ENCODE measurements at regions not wholly inside any gene's neighbourhood (a gene's known extent, or its start where the extent isn't known, plus 50 kb on each side); places are given as distances from the start of the nearest gene placed in this dataset.
"Not testable (repeated sequence)": the region's sequence is repeated elsewhere in the genome, so short reads cannot be mapped to it uniquely, and the experiment has no call there.

DNA sequence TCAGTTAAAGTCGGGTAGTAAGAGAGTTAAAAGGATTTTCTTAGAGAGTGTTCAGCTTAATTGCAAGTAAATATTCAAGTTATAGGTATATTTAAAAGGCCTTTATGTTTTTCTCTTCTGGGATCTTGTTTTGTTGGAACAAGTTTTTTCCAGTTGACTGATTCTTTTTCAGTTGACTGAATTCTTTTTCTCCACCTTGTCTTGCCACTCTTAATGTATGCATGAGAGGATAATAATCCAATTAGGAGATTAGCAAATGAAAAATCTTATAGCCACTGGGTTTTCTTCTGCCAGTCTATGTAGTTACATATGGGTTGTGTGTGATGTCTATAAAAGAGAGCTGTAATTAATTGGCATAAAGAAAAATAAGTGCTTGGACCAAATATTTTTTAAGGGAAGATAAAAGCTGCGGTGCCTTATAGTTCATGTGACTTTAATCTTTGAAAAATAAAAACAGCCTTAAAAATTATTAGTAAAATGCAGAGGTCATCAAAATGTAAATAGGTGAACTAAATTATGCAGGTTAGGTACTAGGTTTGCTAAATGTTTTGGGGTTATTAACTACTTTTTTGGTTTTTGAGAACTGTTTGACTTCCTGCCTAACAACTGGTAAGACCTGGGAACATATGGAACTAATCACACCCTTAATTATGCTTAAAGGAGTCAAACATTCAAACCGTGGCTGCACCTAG, 367.2 kb downstream of the HTR1B start:
- TF ChIP-seq, protein P1, sequence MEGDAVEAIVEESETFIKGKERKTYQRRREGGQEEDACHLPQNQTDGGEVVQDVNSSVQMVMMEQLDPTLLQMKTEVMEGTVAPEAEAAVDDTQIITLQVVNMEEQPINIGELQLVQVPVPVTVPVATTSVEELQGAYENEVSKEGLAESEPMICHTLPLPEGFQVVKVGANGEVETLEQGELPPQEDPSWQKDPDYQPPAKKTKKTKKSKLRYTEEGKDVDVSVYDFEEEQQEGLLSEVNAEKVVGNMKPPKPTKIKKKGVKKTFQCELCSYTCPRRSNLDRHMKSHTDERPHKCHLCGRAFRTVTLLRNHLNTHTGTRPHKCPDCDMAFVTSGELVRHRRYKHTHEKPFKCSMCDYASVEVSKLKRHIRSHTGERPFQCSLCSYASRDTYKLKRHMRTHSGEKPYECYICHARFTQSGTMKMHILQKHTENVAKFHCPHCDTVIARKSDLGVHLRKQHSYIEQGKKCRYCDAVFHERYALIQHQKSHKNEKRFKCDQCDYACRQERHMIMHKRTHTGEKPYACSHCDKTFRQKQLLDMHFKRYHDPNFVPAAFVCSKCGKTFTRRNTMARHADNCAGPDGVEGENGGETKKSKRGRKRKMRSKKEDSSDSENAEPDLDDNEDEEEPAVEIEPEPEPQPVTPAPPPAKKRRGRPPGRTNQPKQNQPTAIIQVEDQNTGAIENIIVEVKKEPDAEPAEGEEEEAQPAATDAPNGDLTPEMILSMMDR (IDR thresholded peaks at IDR 0.05; ENCODE audit: insufficient read depth, low read length, poor library complexity, severe bottlenecking), result no peak

DNA sequence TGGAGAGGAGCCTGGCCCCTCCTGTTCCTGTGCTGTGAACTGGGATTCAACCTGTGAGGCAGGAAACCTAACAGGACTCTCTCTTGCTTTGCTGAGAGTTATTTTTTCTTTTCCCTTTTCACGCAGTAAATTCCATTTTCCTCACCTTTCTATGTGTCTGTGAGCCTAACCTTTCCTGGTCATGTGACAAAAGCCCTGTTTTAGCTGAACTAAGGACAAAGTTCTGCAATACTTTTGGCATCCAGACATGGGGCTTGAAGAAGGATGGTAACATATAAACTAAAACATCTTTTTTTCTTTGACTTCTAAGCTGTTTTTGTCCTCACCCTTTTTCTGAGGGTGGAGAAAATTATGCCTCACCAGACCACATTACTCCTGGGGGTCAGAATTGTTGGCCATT, 368.5 kb downstream of the HTR1B start:
- H3K27me3 ChIP-seq (replicated peaks; ENCODE audit: control insufficient read depth, insufficient read depth, low read length), result no peaks in the 10 kb centered on the region
- H3K36me3 ChIP-seq (ENCODE audit: control insufficient read depth, insufficient read depth, low read length), result no peaks in the 10 kb centered on the region
- TF ChIP-seq, protein P1 (IDR thresholded peaks at IDR 0.05; ENCODE audit: insufficient read depth, low read length, poor library complexity, severe bottlenecking), result no peak
- no peak for DNase-seq (ENCODE audit: extremely low read depth, insufficient read length)
- no peak overlapping the region for H3K4me3 ChIP-seq (replicated peaks; ENCODE audit: low read depth, low read length)

More for the DNA sequence above, 367.2 kb downstream of the HTR1B start:
- no peak for DNase-seq (ENCODE audit: extremely low read depth, insufficient read length)
- Histone ChIP-seq H3K4me3 (replicated peaks; ENCODE audit: low read depth, low read length) (no peak overlapping the region), H3K27me3 (replicated peaks; ENCODE audit: control insufficient read depth, insufficient read depth, low read length) (no peaks in the 10 kb centered on the region), H3K36me3 (ENCODE audit: control insufficient read depth, insufficient read depth, low read length) (no peaks in the 10 kb centered on the region)

DNA sequence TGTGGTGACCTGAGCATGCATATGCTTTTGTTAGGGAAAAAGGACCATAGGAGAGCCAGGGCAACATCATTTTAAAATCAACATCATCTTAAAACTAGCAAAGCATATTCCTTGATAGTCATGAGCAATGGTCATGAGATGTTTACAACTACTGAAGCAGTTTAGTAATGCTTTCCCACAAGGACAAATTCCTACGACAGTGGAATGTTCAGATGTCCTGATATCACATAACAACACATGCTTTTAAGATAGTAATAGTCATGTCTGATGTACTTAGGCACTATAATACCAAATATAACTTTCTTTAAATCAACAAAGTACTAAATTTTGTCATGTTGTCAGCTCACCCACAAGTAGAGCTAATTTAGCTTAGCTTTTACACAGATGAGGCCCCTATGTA, 370.3 kb downstream of the HTR1B start:
- DNase-seq (ENCODE audit: extremely low read depth, insufficient read length), result no peak
- TF ChIP-seq, protein P1 (IDR thresholded peaks at IDR 0.05; ENCODE audit: insufficient read depth, low read length, poor library complexity, severe bottlenecking), result no peak
- H3K4me3 ChIP-seq (replicated peaks; ENCODE audit: low read depth, low read length), result no peak overlapping the region
- no peaks in the 10 kb centered on the region for H3K27me3 ChIP-seq (replicated peaks; ENCODE audit: control insufficient read depth, insufficient read depth, low read length)
- H3K36me3 ChIP-seq (ENCODE audit: control insufficient read depth, insufficient read depth, low read length), result no peaks in the 10 kb centered on the region

DNA sequence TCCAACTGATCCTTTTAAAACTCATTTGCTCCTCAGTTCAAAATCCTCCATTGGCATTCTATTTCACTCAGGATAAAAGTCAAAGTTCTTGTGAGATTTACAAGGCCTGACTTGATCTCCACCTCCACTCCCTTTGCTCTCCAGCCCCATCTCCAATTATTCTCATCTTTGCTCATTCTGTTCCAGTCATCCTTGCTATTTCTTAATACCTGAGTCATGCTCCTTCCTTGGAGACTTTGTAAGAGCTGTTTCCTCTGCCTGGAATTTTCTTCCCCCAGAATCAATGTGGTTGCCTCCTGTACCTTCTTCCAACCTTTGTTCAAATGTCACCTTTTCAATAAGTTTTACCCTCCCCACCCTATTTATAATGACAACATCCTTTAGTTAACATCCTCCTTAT, 373.5 kb downstream of the HTR1B start:
- Histone ChIP-seq H3K27me3 (replicated peaks; ENCODE audit: control insufficient read depth, insufficient read depth, low read length) (no peaks in the 10 kb centered on the region), H3K4me3 (replicated peaks; ENCODE audit: low read depth, low read length) (no peak overlapping the region), H3K36me3 (ENCODE audit: control insufficient read depth, insufficient read depth, low read length) (no peaks in the 10 kb centered on the region)
- TF ChIP-seq, protein P1 (IDR thresholded peaks at IDR 0.05; ENCODE audit: insufficient read depth, low read length, poor library complexity, severe bottlenecking), result no peak
- no peak for DNase-seq (ENCODE audit: extremely low read depth, insufficient read length)

DNA sequence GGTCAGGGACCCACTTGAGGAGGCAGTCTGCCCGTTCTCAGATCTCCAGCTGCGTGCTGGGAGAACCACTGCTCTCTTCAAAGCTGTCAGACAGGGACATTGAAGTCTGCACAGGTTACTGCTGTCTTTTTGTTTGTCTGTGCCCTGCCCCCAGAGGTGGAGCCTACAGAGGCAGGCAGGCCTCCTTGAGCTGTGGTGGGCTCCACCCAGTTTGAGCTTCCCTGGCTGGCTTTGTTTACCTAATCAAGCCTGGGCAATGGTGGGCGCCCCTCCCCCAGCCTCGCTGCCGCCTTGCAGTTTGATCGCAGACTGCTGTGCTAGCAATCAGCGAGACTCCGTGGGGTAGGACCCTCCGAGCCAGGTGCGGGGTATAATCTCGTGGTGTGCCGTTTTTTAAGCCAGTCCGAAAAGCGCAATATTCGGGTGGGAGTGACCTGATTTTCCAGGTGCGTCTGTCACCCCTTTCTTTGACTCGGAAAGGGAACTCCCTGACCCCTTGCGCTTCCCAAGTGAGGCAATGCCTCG, 375.4 kb downstream of the HTR1B start:
- H3K27me3 ChIP-seq (replicated peaks; ENCODE audit: control insufficient read depth, insufficient read depth, low read length); H3K4me3 ChIP-seq (replicated peaks; ENCODE audit: low read depth, low read length); DNase-seq (ENCODE audit: extremely low read depth, insufficient read length); H3K36me3 ChIP-seq (ENCODE audit: control insufficient read depth, insufficient read depth, low read length): not testable (repeated sequence)

DNA sequence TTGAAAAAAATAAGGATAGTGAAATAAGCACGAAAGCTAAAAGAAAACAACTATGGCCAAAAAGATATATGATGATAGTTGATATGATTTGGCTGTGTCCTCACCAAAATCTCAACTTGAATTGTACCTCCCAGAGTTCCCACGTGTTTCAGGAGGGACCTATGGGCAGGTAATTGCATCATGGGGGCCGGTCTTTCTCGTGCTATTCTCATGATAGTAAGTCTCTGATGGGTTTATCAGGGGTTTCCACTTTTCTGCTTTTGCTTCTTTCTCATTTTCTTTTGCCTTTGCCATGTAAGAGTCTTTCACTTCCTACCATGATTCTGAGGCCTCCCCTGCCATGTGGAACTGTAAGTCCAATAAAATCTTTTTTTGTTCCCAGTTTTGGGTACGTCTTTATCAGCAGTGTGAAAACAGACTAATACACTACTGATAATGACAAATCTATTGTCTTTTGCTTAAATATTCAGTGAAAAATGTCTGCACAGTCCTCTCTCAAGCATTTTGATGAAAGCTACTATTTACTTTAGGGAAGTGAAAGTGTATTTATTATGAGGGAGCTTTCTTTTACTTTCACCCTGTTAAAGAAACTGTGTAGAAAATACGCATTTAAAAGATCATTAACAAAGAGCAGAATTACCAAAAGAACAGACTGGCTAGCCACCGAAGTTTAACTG, 389.1 kb downstream of the HTR1B start:
- no peak overlapping the region for H3K4me3 ChIP-seq (replicated peaks; ENCODE audit: low read depth, low read length)
- DNase-seq (ENCODE audit: extremely low read depth, insufficient read length), result no peak
- TF ChIP-seq, protein P1 (IDR thresholded peaks at IDR 0.05; ENCODE audit: insufficient read depth, low read length, poor library complexity, severe bottlenecking), result no peak
- H3K27me3 ChIP-seq (replicated peaks; ENCODE audit: control insufficient read depth, insufficient read depth, low read length), result no peaks in the 10 kb centered on the region
- no peaks in the 10 kb centered on the region for H3K36me3 ChIP-seq (ENCODE audit: control insufficient read depth, insufficient read depth, low read length)
